HG03045 (cell line): ENCODE measurements at regions not wholly inside any gene's neighbourhood (a gene's known extent, or its start where the extent isn't known, plus 50 kb on each side); places are given as distances from the start of the nearest gene placed in this dataset.

Experiments used
- ATAC-seq: cut with Tn5 transposase; IDR thresholded peaks from one replicate; pipeline ENCODE4 v1.9.1; 2021; ENCODE audit warnings: mild to moderate bottlenecking, moderate library complexity; ENCODE audit not compliant: unreplicated experiment

DNA sequence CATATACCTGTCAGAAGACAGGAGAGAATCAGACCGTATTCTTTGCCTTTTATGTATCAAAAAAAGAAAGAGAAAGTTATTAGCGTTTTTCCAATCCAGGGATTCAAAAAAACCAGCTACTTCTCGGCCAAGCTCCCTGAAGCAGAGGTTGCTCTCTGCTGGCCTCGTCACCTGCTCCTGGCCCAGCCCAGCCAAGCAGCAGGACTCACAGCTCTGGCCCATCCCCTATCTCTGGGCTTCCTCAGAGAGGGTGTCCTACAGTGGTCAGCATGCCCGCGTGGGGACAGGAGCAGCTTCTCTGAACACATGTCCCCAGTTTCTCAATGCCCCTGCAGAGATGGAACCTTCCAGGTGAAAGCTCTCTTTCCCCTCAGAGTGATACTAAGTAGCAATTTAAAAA lies 209.0 kb downstream of the URI1 start:
- no peak for ATAC-seq

DNA sequence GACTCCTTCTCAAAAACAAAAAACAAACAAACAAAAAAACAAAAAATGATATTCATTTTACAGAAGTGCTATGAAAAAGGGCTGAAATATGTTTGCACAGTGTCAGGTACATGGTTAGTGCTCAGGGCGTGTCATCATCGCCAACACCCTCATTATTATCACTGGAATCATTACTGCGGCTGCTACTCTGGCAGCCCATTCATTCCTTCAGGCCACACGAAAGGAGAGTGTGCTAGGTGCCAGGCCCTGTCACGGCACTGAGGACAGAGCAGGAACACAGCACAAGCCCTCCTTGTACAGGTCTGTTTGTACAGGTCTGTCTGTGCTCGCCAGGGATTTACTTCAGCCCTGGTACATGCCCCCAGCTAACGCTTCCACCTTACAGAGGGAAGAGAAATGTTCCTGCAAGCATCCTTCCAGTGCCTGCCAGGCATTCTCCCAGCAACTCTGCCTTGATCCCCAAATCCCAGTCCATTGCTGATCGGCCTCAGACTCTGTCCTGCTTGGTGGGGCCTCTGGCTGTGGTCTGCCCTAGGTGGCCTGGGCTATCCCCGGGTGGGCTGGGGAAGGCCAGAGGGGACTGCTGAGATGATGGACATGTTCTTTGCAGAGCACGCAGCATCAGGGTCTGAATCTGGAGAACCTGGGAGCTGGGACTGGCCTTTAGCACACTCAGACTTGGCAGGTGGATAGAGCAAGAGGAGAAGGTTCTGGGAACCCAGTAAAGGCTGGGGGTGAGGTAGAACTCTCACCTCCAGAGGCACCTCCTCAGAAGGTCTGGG lies 210.7 kb downstream of the URI1 start:
- no peak for ATAC-seq

DNA sequence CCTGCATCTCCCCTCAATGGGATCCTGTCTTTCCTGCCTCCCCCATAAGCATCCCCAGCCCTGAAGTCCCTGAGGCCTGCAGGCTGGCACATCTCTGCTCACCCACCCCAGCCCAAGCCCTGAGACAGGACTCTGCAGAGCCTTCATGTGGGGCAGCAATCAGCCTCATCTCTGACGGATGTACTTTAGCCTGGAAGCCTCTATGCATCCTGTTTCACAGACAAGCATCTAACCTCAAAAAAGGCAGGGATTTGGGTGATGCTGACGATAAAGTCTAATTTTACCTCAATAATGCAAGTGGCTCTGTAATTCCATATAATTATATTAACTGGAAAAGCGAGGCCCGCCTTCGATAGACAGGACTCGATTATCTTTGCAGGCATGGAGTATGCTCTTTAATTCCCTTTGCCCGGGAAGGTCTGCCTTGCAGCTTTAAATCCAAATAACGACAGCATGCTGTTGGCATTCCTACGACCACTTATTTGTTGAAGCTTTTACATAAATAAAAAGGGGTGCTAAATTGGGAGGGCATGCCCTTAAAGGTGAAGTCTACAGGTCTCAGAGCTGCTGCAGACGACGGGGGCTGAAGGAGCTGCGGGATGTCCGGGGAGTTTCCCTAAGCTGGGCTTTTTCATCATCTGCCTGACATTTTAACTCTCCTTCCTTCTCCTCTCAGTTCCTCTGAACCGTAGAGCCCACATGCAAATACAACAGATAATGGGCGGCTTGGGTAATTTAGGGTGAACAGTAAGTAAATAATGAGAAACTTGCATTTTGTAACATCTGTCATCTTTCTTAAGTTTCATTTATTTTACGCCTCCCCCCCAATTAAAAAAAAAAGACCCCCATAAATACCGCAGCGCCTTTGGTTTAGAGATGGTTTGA lies 211.5 kb downstream of the URI1 start:
- no peak for ATAC-seq

DNA sequence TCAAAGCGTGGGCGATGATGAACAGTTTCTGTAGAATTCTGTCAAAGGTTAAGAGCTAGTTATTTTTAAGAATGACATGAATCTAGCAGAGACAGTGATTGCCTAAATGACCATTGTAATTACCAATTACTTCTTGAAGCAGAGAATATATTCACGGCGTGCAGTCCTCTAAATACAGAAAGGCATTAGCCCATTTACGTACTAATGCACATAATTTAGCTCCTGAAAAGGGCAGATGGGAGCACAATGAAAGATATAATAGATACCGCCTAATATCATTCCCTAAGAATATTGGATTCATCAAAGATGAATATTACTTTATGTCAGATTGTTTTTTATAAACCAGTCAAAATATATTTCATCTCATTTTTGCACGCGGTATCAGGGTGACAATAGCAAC lies 212.4 kb downstream of the URI1 start:
- ATAC-seq = no peak

DNA sequence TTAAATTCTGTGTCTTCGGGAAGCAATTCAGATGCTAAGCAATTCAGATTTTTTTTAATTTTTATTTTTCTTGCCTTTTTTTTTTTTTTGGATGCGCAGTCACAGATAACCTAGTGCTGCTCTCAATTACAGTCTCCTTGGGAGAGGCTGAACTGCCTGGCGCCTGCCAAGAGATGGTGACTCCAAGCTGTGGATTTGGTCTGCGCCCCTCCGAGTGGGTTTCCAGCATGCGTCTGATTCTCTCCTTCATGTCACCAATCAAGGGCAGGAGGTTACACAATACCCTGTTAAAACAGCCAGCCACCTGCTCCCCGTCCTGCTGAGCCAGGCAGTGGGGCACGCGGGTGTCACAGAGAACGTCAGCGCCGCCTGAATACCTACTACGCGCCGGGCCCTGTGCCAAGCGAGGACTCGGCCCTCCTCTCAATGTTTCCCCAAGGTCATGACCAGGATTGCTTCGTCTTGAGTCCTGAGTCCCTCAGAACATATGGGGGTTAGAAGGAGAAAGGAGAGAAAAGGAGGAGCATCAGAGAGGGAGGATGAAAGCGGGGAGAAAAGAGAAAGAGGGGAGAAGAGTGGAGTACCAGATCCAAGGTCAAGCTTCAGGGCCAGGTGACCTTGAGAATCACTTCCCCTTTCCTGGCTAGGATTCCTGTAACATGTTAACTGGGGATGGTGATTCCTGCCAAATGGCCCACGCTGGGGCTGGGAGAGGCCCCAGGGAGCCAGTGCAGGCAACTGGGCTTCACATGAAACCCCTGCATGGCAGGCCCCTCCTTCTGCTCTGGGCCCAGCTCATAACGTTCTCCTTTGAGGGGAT lies 213.6 kb downstream of the URI1 start:
- no peak for ATAC-seq

DNA sequence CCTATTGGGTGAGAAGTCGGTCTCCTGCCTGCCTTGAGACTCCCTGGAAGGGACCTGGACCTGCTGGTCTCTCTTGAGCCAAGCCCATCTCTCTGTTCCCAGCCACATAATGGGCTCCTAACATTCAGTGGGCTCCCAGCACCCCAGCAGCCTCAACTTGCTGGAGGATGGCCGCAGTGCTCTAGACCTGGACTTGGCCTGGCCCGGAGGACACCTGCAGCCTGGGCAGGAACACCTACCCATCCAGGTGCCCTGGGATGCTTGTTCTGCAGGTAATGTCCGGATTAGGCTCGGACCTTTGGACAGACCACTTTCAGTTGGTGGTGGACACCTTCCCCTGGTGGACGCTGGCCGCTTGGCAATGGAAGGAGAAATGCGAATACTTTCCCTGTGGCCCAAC lies 214.6 kb downstream of the URI1 start:
- ATAC-seq = no peak

DNA sequence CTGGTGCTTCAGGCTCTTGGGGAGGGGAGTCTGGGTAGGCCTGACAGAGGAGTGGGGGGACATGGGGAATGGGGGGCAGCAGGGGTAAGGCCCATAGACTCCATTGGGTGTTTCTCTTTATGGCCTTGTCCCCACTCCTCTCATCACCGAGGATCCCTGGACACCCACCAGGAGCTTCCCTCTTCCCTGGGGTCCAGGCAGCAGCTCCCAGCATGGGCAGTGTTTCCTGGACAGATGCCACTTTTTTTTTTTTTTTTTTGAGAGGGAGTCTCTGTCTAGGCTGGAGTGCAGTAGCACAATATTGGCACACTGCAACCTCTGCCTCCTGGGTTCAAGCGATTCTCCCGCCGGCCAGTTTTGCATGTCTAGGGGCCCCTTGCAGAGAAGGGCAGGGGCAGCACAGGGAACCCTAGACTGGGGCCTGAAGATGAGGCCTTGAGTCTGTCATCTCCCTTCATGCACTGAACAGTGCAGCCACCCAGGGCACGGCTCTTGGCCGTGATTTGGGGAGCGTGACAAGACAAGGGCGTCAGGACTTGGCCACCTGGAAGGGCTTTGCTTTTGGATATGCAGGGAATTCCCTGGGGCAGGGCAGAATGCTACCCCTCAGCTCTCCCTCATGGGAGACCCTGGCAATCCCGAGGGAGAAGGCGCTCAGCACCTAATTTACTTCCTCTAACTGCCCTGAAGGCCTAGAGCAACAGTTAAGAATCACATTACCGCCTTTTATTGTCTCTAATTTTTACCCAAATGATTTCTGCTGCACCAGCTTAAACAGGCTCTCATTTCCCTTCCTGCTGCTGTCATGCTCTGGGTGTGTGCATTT lies 213.9 kb upstream of the ZNF536 start:
- no peak for ATAC-seq

DNA sequence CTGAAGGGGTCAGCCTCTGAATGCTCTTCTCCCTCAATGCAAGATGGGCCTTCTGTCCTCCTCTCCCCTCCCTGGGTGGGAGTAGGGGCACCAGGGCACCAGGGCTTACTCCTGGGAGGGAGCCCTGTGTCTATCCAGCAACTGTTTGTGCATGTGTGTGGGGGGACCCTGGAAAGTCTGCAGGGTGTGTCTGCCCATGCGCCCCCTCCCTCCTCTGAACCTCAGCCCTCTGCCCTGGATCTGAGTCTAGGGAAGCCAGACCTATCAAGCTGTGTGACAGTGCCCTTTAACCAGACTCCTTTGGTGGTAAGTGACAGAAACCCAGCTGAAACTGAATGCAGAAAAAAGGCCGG lies 213.3 kb upstream of the ZNF536 start:
- no peak for ATAC-seq

DNA sequence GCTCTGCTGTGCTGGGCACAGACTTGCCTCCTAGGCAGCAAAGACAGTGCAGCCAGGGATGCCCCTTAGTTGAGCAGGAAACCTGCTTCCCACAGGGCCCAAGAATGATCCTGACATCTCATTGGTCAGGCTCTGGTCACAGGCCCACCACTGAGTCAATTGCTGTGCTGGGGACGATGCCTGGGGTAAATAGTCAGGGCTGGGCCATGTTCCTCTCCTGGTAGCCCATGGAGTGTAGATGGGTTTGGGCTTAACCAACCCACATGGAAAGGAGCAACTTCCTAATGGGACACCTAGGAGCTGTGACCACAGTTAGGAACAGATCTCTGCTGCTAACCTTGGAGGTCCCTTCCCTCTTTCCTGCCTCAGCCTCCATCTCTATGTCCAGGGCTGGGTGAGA lies 212.5 kb upstream of the ZNF536 start:
- no peak for ATAC-seq

DNA sequence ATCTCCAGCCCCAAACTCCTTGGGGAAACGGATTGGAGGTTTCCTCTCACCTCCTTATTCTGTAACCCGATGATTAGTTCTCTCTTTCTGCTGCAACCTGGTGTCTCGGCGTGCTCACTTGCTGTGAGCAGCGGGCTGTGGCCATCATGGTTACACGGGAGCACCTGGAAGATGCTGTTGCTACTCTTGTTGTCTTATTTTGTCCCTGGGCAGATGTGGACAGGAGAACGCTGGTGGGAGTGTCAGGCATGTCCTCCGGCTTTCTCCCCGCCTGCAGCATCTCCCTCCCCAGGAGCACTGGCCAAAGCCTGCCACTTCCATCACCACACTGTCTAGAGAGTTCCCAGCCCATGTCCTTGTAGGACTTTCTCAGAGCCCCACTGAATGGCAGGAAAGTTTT lies 211.8 kb upstream of the ZNF536 start:
- ATAC-seq = no peak

DNA sequence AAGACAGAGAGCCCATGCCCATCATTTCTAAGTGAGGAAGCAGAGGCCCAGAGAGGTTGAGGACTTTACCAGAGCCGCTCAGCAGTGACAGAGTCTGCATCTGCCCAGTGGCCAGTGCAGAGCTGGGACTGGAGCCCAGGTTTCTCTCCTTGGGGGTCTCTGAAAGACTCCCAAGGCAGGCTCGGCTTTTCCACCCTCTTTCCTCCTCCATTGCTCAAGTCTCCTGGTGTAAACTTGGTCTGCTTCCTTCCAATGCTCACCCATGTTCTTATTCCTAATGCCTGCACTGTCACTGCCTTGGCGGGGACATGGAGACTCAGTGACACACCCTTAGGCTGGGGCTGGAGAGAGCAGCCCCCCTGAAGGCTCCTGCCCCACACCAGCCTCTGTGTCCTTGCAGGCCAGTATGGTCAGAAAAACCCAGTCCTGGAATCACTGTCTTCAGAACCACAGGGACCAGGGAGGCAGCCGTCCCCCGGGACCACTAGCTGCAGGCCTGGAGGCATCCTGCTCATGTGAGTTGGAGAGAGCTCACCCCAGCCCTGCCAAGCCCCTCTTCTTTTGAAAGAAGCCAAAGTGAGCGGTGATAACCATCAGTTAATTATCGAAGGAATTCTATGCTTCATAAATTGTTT lies 211.0 kb upstream of the ZNF536 start:
- ATAC-seq = no peak

DNA sequence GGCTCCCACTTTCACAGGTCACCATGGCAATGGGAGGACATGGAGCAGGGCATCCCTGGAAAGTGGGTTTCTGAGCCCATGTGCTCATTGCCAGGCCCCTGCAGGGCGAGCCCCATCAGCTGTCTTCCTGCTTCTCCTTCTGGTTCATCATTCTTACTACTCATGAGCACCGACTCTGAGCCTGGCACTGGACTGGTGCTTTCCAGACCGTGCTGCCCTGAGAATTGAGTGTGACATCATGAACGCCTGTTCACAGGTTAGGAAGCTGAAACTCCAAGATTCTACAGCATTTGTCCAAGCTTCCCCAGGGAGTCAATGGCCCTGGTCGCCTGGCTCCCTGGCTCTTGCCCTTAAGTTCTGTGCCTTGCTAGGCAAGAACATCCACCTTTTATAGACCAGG lies 210.4 kb upstream of the ZNF536 start:
- ATAC-seq = no peak

DNA sequence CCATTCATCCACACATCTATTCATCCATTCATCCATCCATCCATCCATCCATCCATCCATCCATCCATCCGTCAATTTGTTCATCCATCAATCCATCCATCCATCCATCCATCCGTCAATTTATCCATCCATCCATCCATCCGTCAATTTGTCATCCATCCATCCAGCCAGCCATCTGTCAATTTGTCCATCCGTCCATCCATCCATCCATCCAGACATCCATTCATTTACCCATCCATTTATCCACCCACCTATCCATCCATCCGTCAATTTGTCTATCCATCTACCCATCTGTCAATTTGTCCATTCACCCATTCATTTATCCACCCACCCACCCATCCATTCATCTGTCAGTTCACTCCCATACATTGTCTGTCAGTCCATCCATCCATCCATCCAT lies 209.5 kb upstream of the ZNF536 start:
- no peak for ATAC-seq

DNA sequence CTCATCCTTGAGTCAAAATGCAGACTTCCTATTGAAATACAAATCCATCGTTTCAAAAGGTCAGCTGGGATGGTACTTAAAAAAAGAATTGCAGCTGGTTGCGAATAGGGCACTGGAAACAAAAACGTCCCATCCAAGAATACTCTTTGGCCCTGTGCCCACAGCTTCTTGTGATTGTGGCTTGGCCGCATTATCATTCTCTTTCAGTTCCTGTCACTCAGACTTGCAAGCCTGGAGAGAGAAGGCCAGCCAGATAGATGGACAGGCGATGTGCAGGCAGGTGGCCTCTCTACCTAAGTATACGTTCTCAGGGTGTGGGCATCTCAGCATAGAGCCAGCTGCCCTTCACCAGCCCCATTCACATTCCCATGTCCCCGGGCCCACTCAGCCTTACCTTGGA lies 208.5 kb upstream of the ZNF536 start:
- ATAC-seq = no peak

DNA sequence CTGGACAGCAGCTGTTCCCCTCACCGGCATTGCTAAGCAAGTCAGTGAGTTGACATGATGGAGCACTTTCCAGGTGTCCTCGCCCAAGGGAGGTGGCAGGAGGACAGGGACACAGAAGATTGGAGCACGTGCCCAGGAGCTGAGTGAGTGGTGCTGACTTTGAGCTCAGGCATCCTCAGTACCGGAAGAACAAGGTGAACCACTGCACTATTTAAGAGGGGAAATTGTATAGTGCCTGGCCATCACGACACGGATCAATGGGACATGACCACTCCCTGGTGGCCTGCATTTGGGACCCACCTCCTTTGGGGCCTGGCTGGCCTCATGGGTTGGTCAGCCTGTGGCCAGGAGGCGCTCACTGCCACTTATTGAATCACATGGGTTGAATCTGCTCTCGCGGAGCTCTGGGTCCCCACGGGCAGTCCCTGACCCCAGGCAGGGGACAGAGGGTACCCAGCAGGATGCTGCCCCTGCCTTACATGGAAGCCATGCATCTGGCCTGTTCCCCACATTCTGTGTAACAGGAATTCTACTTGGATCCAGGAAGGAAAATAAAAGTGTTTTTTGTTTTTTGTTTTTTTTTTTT lies 206.9 kb upstream of the ZNF536 start:
- no peak for ATAC-seq

DNA sequence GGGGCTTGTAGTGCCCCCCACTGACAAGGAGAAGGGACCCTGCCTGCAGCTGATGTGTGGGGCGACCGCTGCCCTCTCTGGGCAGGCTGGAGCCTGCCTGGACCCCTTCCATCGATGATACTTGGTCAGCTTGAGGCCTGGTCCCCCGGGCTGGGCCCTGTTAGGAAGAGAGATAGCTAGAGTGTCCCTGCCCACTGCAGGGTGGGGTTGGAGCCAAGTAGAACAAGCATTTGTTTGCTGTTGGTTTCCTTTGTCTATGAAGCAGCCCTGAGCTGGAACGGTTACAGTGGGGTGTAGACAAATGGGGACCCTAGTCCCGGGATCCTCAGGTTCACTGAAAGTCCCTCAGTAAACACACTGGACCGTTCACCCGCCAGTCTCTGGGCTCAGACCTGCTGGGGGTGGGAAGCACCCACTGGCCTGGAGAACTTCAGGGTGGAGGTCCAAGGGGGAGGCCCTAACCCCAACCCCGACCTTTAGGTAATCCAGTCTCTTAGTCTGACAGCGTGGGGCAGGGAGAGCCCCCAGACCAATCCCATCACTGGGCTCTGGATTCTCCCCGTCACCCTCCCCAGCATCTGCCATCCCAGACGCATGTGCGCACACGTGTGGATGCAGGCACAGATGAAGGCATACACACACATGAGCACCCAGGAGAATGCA lies 204.8 kb upstream of the ZNF536 start:
- ATAC-seq = no peak

DNA sequence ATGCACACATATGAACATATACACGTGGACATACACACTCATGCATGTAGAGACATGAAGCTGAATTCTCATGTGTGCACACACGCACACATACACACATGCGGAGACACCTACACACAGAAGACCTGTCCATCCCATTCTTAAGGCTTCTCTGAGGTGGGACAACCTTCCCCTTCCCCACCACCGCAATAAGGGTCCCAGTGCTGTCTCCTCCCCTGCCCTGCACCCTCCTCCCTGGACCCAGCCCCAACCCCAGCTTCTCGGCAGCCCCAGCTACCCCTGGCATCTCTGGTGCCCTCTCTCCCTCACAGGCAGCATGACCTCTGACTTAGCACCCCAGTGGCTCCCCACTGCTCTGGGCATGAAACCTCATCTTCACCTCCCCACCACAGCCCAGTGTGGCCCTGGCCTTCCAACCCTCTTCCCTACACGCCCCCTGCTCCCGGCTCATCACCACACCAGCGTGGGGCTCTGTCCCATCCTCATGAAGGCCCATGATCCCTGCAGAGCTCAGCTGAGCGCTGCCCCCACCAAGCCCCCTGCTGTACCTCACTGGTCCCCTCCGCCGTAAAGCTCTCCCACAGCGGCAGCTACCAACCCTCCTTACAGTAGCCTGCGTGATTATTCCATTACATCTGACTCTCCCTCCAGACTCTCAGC lies 204.1 kb upstream of the ZNF536 start:
- ATAC-seq = no peak

DNA sequence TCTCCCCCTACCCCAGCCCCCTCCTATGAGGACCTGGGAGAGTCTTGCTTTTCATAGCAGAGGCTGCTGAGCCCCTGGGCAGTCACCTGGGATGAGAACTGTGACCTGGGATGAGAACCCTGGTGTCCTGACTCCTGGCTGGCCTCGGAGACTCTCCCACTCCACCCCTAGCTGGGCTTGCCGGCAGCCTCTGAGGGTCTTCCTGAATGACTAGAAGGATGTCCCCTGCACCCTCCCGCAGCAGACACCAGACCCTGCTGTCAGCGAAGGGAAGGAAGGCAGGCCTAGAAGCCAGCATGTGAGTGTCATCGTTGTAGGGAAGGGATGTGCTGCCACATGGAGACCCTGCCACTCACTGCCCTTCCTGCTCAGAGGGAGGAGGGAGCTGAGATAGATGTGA lies 203.4 kb upstream of the ZNF536 start:
- ATAC-seq = no peak
